ENCODE measurements at regions not wholly inside any gene's neighbourhood (a gene's known extent, or its start where the extent isn't known, plus 50 kb on each side); places are given as distances from the start of the nearest gene placed in this dataset.

DNA sequence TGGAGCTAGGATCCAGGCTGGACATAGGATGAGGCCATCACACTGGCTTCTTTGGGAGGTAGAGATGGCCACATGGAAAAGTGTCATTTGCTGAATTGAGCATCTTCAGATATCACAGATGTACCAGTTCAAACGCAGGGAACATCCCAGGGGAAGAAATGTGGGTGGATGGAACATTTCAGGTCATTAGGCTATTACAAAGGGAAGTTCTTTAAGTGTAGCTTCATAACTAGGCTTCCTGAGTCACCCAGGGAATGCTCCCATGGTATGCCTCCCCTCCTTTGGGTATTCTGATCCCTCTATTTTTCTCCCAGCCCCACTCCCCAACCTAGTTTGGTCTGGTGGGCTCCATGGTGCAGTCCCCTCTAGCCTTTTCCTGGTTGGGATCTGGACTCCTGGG, 69.8 kb upstream of the IRX3 start:
- intact Hi-C loops (cut with DNase I; ENCODE audit: low total_unique reads) = no loop called here
- DNase-seq = no peak
- Histone ChIP-seq H3K4me3 (no peak overlapping the region), H3K36me3 (ENCODE audit: low read depth, missing control alignments) (no peaks in the 10 kb centered on the region), H3K27ac (no peak overlapping the region), H3K9me3 (no peaks in the 10 kb centered on the region), H3K27me3 (no peaks in the 10 kb centered on the region), H3K4me1 (no peaks in the 10 kb centered on the region)
- 36 to 91% methylated on average over 1 of the region's 1 CpG for WGBS, 2 donors
- TF ChIP-seq, protein P1, sequence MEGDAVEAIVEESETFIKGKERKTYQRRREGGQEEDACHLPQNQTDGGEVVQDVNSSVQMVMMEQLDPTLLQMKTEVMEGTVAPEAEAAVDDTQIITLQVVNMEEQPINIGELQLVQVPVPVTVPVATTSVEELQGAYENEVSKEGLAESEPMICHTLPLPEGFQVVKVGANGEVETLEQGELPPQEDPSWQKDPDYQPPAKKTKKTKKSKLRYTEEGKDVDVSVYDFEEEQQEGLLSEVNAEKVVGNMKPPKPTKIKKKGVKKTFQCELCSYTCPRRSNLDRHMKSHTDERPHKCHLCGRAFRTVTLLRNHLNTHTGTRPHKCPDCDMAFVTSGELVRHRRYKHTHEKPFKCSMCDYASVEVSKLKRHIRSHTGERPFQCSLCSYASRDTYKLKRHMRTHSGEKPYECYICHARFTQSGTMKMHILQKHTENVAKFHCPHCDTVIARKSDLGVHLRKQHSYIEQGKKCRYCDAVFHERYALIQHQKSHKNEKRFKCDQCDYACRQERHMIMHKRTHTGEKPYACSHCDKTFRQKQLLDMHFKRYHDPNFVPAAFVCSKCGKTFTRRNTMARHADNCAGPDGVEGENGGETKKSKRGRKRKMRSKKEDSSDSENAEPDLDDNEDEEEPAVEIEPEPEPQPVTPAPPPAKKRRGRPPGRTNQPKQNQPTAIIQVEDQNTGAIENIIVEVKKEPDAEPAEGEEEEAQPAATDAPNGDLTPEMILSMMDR (IDR thresholded peaks at IDR 0.05) = no peak
- no peak for TF ChIP-seq POLR2A (IDR thresholded peaks at IDR 0.05)

DNA sequence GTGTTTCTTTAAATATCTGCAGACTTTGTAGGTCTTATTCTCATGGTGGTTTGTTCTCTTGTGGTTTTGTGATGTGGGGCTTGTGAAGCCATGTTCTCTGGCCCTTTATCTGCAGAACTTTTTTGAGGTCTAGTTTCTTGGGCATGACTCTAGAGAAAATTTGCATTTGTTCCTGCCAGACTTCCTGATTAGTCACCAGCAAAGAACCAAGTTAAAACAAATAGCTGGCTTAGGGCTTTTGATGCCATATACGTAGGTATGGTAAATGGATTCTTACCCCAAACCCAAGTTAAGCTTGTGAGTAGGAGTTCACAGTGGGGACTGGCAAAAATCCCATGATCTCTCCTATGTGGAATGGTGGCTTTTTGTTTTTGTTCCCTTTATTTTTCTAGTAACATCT, 68.7 kb upstream of the IRX3 start:
- H3K4me1 ChIP-seq = no peaks in the 10 kb centered on the region
- H3K4me3 ChIP-seq = no peak overlapping the region
- H3K9me3 ChIP-seq = no peaks in the 10 kb centered on the region
- intact Hi-C loops (cut with DNase I; ENCODE audit: low total_unique reads) = no loop called here
- 88 to 91% methylated on average over 1 of the region's 1 CpG for WGBS, 2 donors
- no peak overlapping the region for H3K27ac ChIP-seq
- H3K27me3 ChIP-seq = no peaks in the 10 kb centered on the region
- TF ChIP-seq POLR2A (IDR thresholded peaks at IDR 0.05) = no peak
- TF ChIP-seq, protein P1 (IDR thresholded peaks at IDR 0.05) = no peak
- no peak for DNase-seq
- H3K36me3 ChIP-seq (ENCODE audit: low read depth, missing control alignments) = no peaks in the 10 kb centered on the region

DNA sequence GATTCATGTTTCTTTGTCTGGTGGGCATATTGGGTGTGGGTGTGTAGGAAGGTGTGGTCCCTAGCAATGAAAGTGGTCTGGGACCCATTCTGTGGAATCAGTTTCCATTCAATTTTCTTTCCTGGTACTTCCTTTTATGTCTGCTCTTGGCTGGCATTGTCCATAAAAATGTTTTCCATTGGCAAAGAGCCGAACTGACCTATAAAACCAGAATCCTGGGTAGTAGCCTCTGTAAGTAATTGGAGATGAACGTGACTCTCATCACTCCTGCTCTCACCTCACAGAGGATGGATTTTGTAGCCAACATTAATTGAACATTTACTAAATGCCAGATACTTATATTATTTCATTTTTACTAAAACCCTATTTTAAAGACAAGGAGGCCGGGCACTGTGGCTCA, 66.5 kb upstream of the IRX3 start:
- no peak for DNase-seq
- no peak overlapping the region for H3K4me3 ChIP-seq
- intact Hi-C loops (cut with DNase I; ENCODE audit: low total_unique reads) = no loop called here
- H3K27me3 ChIP-seq = no peaks in the 10 kb centered on the region
- H3K36me3 ChIP-seq (ENCODE audit: low read depth, missing control alignments) = no peaks in the 10 kb centered on the region
- no peaks in the 10 kb centered on the region for H3K9me3 ChIP-seq
- no peak overlapping the region for H3K27ac ChIP-seq
- no peaks in the 10 kb centered on the region for H3K4me1 ChIP-seq
- no peak for TF ChIP-seq POLR2A (IDR thresholded peaks at IDR 0.05)
- TF ChIP-seq, protein P1 (IDR thresholded peaks at IDR 0.05) = no peak
- WGBS, 2 donors = 58 to 81% methylated on average over 3 of the region's 3 CpGs

DNA sequence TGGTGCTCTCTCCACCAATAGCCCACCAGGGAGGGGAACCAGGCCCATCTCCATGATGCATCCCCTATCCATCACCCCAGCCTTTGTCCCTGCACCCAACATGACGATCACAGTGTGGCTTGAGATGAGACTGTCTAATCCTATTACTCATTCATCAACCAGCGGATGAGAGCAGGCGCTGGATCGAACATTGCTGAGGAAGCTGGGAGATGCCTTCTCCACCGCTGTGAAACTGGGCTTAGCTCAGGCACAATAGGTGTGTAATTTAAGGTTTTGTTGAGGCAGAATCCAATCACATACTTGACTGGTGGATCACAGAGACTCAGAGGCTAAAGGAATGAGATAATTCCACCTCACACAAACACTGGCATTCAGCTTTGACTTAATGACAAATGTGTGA, 64.6 kb upstream of the IRX3 start:
- intact Hi-C loops (cut with DNase I; ENCODE audit: low total_unique reads) = no loop called here
- H3K27me3 ChIP-seq = no peaks in the 10 kb centered on the region
- 92 to 96% methylated on average over 5 of the region's 5 CpGs for WGBS, 2 donors

DNA sequence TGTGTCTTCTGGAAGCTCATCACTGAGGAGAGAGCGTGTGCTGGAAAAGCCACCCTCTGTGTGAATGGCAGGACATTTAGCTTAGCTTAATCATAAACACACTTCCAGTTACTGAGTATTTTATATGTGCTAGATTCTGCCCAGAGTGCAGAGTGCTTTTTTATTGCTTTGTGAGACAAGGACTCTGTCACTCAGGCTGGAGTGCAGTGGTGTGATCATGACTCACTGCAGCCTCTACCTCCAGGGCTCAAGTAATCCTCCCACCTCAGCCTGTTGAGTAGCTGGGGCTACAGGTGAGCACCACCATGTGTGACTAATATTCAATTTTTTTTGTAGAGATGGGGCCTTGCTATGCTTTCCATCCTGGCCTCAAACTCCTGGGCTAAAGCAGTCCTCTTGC, 61.4 kb upstream of the IRX3 start:
- intact Hi-C loops (cut with DNase I; ENCODE audit: low total_unique reads) = no loop called here
- Histone ChIP-seq H3K9me3 (no peaks in the 10 kb centered on the region), H3K27ac (no peak overlapping the region), H3K4me3 (no peak overlapping the region), H3K36me3 (ENCODE audit: low read depth, missing control alignments) (no peaks in the 10 kb centered on the region), H3K27me3 (no peaks in the 10 kb centered on the region), H3K4me1 (no peaks in the 10 kb centered on the region)
- DNase-seq = no peak
- 92 to 100% methylated on average over 1 of the region's 1 CpG for WGBS, 2 donors
- no peak for TF ChIP-seq POLR2A (IDR thresholded peaks at IDR 0.05)
- TF ChIP-seq, protein P1 (IDR thresholded peaks at IDR 0.05) = no peak

More for the DNA sequence above, 64.6 kb upstream of the IRX3 start:
- Histone ChIP-seq H3K27ac (no peak overlapping the region), H3K36me3 (ENCODE audit: low read depth, missing control alignments) (no peaks in the 10 kb centered on the region), H3K4me1 (no peaks in the 10 kb centered on the region), H3K9me3 (no peaks in the 10 kb centered on the region), H3K4me3 (no peak overlapping the region)
- no peak for DNase-seq
- TF ChIP-seq, protein P1 (IDR thresholded peaks at IDR 0.05) = no peak
- TF ChIP-seq POLR2A (IDR thresholded peaks at IDR 0.05) = no peak
